Astrocyte of the cerebellum (primary cell): ENCODE measurements at regions not wholly inside any gene's neighbourhood (a gene's known extent, or its start where the extent isn't known, plus 50 kb on each side); places are given as distances from the start of the nearest gene placed in this dataset.

ENCODE experiments used
- DNase-seq: peaks from one replicate; pipeline ENCODE4 v3.0.0-alpha.2; 2011; ENCODE audit warnings: low read depth
- H3K4me3 ChIP-seq: 2 replicates; pipeline ENCODE4 v1.5.1; 2011; ENCODE audit warnings: mild to moderate bottlenecking, low read depth, low read length, moderate library complexity
- in situ Hi-C: cut with HindIII; loops from 2 replicates; pipeline ENCODE4 v1.10.0; 2017; ENCODE audit warnings: low sequenced_read_pairs
- TF ChIP-seq, protein P1 (sequence below): IDR thresholded peaks from 2 replicates; pipeline ENCODE4 v1.5.1; 2012; ENCODE audit warnings: low read length, low read depth, moderate library complexity, mild to moderate bottlenecking; ENCODE audit errors: missing control alignments

DNA sequence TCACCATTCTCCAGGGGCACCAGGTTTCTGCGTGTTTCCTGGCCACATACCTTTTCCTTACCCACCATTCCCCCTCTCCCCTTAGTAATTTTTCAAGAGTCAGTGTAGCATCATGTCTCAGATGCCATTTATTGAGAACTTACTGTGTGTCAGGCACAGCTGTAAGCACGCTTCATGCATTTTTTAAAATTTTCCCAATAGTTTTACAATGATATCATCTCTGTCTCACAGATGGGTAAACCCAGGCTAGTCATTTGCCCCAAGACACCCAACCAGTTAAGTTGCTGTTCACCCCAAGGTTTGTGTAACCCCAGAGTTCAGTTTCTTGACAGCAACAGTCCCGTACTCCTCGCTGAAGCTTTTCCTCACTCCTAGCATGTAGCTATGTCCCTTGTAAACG, 56.4 kb upstream of the IRX3 start:
- in situ Hi-C loops: no loop called here
- TF ChIP-seq, protein P1, sequence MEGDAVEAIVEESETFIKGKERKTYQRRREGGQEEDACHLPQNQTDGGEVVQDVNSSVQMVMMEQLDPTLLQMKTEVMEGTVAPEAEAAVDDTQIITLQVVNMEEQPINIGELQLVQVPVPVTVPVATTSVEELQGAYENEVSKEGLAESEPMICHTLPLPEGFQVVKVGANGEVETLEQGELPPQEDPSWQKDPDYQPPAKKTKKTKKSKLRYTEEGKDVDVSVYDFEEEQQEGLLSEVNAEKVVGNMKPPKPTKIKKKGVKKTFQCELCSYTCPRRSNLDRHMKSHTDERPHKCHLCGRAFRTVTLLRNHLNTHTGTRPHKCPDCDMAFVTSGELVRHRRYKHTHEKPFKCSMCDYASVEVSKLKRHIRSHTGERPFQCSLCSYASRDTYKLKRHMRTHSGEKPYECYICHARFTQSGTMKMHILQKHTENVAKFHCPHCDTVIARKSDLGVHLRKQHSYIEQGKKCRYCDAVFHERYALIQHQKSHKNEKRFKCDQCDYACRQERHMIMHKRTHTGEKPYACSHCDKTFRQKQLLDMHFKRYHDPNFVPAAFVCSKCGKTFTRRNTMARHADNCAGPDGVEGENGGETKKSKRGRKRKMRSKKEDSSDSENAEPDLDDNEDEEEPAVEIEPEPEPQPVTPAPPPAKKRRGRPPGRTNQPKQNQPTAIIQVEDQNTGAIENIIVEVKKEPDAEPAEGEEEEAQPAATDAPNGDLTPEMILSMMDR: no peak
- H3K4me3 ChIP-seq: no peak overlapping the region
- no peak for DNase-seq

DNA sequence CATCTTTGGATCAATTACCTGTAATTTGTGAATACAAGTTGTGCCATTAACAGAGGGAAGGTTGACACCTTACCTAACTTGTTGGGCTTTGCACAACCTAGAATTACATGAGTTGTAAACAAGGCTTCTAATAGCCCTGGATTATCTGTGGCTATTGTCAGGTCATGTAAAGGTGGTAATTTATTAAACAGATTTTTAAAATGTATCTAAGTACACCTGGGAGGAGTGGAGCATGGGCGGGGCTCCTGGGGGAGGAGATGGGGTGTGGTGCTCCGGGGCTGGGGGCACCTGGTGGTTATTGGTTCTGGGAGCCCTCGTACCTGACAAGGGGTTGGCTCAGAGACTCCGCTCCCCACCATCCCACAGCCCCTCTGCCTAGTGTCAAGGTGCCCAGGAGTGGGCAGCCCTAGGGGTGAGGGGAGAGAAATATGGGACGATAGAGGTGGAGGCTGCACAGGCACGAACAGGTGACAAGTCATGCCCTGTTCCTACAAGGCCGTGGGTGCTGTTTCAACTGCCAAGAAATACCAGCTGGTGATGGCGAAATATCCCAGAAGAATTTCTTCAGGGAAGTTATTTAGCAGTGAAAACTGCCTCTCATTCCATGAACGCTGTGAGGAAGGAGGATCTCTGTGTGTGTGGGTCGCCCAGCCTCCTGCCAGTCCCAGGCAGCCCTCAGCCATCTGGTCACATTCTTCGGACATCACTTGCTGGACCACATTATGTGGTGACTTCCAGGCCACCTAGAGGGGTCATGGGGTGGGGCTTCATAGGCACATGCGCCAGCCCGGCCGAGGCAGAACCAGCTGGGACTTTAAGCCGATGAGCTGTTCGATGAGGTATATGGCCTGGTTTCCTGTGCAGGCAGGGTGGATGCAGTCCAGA, 55.5 kb upstream of the IRX3 start:
- DNase-seq: no peak
- no peak overlapping the region for H3K4me3 ChIP-seq
- TF ChIP-seq, protein P1: no peak
- in situ Hi-C loops: no loop called here

GRCh38 chr16:54340531-54340930, 53.9 kb upstream of the IRX3 start:
- DNase-seq: no peak
- TF ChIP-seq, protein P1: no peak
- H3K4me3 ChIP-seq: no peak overlapping the region
- in situ Hi-C loops: no loop called here

DNA sequence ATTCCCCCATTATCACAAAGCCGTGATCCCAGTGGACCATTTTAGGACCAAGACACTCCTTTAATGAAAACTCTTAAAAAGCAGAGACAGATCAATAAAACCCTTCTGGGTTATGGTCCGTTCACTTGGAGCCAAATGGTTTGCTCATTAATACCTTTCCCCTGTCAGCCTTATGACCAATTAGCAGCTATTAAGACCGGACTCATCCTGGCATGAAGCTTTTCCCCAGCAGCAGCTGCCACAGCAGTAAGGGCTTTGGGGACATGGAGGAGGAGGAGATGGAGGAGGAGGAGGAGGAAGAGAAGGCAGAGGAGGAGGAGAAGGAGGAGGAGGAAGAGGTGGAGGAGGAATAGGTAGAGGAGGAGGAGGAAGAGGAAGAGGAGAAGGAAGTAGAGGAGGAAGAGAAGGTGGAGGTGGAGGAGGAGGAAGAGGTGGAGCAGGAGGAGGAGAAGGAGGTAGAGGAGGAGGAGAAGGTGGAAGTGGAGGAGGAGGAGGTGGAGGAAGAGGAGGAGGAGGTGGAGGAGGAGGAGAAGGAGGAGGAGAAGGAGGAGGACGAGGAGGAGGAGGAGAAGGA, 50.1 kb upstream of the IRX3 start:
- TF ChIP-seq, protein P1: no peak
- DNase-seq: no peak
- no peak overlapping the region for H3K4me3 ChIP-seq
- in situ Hi-C loops: no loop called here
